HG03442 (cell line): ENCODE measurements at regions not wholly inside any gene's neighbourhood (a gene's known extent, or its start where the extent isn't known, plus 50 kb on each side); places are given as distances from the start of the nearest gene placed in this dataset.
"Not testable (repeated sequence)": the region's sequence is repeated elsewhere in the genome, so short reads cannot be mapped to it uniquely, and the experiment has no call there.

Experiments used
- ATAC-seq: cut with Tn5 transposase; IDR thresholded peaks from one replicate; pipeline ENCODE4 v1.9.1; 2021; ENCODE audit warnings: mild to moderate bottlenecking, moderate library complexity; ENCODE audit not compliant: unreplicated experiment

DNA sequence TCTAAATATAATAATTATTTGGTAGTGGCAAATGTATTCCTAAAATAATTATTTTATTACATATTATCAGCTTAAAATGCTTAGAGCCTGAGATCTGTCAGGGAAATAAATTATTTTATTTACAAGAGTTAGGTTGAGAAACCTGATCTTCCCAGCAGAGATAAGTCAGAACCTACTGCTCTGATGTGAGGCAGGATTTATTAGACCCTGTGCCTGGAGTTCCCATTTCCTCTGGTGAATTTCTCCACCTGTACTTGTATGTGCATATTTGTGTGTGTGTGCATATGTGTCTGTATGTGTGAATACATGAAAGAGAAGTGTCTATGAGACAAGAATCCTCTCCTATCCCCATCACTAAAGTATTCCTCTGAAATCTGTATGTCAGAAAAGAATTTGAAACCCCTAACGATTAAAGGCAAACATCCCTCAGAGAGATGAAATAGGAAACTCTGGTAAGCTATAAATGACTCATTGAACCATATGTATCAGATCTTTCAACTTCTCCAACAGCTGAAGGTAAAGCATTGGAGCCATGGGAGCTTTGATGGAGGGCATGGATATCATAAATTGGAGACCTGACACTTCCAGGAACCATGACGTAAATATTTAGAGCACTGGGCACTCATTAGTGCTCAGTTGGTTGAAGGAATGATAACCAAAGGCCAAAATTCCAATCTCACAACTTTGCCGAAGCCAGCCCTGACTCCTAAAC, 190.9 kb downstream of the XPNPEP1 start:
- ATAC-seq, result no peak

DNA sequence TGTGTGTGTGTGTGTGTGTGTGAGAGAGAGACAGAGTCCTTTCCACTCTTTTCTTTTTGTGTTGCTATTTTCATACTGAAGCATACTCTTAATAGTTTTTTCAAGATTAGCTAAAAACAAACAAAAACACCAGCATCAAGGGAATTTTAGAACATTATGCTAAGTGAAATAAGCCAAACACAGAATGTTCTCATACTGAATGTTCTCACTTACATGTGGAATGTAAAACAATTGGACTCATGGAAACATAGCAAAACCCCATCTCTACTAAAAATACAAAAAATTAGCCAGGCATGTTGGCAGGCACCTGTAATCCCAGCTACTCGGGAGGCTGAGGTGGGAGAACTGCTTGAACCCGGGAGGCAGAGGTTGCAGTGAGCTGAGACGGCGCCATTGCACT, 193.4 kb downstream of the XPNPEP1 start:
- not testable (repeated sequence) for ATAC-seq

DNA sequence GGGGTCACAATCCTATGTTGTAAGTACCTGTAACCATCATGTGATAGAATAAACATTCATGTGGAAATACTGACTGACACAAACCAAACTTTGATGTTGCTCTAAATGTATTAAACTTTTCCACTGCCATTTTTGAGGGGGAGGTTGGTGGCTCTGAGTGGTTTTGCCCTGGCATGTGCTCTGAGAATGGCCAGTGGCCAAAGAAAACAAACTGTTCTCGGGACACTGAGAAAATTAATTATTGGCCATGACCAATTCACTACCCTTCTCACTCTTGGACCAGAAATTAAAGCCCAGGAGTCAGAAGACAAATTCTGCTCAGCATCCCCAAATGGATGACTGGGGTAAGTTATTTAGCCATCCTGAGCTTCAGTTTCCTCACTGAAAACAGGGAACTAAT, 195.9 kb downstream of the XPNPEP1 start:
- no peak for ATAC-seq

DNA sequence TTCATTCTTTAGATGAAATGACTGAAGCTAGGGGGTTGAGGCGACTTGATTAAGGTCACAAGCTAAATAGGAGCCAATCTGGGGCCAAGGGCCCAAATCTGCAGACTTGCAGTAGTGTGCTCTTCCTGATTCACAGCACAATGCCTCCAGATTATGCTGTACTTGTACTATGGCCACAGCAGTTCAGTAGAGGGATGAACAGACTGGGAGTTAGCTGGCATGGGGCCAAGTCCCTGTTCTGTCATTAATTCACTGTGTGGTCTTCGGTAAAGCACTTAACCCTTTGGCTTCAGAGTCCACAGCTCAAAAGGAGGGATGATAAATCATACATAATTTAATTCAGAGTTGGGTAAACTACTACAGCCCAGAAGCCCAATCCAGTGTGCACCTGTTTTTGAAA, 196.8 kb downstream of the XPNPEP1 start:
- no peak for ATAC-seq

DNA sequence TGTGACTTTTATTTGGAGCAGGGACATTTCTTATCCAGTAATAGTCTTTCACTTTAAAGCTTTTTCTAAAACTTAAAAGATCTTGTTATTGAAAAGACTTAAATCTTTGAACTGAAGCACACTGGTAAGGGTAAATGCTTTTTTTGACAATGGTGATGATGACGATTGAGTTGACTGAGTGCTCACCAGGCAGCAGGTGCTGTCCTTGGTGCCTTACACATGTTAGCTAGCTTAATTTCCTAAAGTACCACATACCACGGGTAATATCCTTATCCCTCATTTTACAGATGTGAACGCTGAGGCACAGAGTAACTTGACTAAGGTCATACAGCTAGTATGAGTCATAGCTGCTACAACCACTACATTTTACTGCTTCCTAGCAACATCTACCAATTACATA, 200.0 kb downstream of the XPNPEP1 start:
- ATAC-seq, result no peak

DNA sequence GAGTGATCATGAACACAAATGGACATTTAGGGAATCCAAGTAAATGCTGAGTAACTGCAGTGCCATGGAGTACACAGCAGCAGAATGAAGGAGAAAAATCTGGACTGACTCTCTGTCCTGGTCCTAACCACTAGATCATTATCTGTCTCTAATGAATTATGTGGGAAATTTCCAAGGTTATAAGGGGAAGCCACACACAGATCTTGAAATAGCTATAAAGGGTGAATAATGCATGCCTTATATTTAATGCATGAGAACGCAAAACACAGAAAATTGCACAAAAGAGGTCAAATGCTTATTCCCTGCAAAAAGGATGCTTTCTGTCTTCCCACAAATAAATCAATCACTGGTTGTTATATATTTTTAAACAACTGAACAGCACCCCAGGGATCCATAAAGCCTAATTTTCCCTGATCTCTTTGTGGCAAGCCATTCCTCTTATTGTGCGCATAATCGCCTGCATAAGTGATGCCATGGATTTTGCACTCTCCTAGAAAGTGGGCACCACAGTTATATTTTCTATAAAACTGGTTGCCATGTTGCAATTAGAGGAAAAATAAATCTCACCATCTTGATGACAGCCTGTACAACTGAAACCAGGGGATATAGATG, 201.8 kb downstream of the XPNPEP1 start:
- no peak for ATAC-seq

DNA sequence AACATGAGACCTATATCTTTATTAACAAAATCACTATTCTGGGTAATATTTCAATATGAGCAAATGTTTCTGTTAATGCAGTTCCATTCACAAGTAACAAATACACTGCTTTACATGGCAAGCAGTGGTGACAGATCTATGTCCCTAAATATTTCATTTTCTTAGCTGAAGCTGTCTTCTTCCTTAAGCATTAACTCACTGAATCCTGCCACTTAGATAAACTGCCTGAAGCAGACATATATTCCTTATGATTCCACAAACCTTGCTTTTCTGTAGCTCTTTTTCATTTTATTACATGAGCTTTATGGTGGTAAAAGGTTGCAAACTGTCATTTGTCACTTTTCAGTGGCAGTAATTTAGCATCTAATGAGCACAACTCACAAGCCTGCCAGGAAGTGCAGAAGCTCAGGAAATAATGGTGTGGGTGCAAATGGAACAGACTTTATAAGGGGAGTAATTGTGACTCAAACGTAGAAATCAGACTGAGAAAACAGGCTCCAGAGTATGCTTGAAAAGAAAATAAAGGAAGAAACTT, 217.2 kb downstream of the XPNPEP1 start:
- no peak for ATAC-seq

DNA sequence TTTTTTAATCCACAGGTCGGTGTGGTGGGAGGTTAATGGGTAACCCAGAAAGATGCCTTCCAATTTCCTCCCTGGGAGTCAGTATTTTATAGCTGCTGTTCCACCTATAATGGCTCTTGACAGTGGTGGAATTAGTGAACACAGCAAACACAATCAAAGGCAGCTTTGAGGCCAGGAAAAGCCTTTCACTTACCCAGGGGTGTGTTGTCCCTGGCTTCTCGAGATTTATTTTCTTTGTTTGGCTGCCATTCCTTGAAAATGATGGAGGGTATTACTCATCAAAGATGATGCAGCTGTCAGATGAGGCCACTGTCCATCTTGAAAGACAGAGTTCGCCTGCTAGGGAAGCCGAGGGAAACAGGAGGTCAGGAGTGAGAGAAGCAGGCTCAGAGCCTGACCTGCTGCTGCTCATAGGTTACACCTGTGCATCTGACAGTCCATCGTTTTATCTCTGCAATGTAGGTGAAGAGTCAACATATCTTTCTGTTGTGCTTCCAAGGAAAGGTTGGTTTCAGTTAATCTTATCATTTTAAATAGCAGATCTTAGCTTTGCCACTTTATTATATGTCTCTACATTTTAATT, 221.6 kb downstream of the XPNPEP1 start:
- no peak for ATAC-seq

DNA sequence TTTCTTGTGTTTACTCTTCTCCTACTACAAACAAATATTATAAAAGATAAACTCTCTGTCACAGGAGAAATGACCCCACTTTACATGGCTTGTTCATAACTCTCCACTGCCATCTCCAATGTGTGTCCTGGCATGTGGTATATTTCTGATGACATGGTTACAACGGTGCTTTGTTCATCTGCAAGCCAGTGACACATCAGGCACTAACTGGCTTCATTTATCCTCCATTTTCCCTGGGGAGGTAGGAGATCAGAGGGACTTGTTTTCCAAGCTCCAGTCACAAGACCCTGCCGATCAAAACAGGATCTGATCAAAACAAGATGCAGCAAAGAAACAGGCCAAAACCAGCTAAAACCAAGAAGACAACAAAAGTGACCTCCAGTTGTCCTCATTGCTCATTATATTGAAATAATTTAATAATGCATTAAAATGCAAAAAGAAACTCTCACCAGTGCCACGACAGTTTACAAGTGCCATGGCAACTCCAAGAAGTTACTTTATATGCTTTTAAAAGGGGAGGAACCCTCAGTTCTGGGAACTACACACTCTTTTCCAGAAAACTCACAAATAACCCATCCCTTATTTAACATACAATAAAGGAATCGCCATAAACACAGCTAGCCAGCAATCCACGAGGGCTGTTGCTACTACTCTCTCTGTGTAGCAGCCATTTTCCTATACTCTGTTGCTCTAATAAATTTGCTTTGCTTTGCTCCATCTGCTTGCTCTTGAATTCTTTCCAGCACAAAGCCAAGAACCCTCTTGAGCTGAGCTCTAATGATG, 224.2 kb downstream of the XPNPEP1 start:
- ATAC-seq, result no peak

DNA sequence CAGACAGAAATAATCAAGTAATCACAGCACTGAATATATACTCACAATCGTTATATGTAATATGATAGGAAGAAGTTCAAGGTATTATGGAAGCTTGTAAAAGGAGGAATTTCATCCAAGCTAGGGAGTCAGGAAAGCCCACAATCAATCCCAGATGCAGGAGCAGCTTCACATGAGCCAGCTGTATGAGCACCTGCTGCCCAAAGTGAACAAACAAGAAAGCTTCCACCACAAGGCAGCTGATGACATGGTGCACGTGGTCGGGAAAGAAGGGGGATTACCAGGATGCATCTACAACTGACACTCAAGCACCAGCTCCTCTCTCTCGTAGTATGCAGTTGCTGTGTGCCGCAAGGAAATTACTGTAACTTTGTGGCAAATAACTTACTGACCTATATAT, 225.2 kb downstream of the XPNPEP1 start:
- ATAC-seq, result no peak

DNA sequence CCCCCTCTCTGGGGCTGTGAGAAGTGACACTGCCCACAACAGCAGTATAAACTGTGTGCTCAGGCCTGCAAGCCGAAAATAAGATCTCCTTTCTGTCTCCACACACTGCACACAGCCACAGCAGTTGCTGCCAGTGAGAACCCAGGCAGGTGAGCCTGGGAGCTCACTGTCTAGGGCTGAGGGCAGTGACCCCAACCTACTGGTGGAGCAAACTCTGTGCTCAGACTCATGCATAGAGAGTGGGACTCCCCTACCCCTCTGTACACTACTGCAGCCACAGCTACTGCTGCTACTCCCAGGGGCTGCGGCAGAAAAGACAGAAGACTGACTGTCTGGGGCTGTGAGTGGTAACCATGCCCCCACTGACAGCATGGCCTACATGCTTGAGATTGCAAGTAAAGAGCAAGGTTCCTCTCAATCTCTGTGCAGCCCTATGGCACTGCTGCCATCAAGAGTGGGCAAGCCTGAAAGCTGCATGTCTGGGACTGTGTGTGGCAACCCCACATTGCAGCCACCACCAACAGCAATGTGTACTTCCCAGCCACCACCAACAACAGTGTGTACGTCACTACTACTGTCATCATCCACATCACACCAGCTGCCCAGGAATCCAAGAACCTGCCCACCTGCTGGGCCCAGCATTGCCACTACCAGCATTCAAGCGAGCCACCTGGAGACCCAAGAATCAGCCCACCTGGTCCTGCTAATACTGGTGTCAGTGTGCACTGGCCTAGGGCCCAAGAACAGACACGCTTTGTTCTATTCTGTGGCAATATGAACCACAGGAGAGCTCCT, 226.1 kb downstream of the XPNPEP1 start:
- no peak for ATAC-seq

DNA sequence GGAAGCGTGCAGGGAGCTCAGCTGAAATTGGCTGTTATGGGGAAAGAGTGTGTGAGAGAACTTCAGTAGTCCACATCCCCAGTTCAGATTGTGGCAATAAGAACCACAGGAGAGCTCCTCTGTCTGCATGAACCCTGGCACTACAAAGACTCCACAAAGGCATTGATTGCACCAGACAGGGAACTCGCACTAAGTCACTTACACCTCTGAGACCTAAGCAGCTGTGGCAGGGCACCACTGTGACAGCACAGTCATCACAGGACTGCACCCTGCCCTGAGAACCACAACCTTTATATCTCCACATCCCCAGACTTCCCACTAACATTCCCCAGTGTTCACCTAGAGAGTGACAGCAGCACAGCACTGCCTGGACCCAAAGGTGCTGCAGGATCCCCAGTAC, 226.8 kb downstream of the XPNPEP1 start:
- ATAC-seq, result no peak

DNA sequence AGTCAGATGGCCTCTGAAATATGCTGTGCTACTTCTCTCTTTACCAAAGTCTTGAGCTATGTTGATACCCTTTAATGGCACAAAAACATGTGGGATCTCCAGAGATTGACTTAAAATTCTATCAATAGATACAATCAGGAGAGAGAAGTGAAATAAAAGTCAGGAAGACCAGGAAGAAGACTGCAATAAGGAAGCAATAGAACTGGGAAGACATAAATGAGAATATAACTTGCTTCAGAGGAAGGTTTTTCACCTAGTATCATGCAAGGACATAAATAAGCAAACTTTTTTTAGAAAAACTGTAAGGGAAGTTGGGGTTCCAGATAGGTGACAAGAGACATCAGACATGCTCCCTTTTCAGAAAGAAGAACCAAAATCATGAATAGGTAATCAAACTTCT, 227.3 kb downstream of the XPNPEP1 start:
- no peak for ATAC-seq

DNA sequence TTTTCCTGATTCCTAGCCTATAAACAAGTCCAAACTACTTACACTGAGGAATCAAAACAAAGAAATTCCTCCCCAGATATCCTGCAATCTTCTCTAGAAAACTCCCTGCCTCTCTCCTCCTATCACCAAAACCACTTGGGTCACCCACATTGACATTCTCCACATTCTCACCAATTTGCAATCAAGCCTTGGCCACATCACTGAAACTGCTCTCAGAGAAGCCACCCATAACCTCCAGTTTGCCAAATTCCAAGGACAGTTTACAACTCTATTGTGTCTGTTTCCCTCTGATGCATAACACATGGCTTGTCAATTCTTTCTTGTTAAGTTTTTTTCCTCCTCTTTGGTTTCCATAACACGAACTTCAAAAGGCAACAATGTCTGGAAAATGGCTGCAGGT, 233.5 kb downstream of the XPNPEP1 start:
- ATAC-seq, result no peak

DNA sequence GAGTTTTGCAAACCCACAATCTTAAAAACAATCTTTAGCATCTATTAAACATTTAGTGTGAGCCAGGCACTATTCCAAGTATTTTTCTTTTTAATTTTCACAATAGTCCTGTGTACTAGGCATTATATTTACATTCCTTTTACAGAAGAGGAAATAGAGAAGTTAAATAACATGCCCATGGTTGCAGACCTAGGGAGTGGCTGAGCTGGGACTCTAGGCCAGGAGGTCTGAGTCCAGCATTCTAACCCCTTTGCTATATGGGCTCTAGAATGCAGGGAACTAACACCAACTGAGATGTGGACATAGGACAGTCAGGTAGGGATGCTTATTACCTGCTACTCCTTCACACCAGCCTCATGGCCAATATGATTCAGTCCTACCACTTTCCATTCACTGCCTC, 243.8 kb downstream of the XPNPEP1 start:
- no peak for ATAC-seq

DNA sequence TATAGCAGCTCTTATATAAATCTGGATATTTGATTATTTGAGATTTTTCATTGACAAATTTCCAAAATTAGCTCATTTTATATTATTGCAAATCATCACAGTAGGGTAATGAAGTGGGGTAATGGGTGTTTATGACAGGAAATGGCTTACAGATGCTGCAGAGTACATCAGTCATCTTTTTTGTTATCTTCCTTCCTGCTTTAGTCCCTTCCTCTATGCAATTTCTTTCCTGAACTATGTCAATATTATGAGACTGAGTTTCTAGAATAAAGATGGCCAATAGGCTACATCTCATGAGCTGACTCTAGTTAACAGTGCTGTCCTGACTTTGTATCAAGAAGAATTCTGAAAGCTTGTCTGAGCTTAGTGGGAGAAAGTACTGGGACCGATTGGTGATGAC, 244.5 kb downstream of the XPNPEP1 start:
- ATAC-seq, result no peak

DNA sequence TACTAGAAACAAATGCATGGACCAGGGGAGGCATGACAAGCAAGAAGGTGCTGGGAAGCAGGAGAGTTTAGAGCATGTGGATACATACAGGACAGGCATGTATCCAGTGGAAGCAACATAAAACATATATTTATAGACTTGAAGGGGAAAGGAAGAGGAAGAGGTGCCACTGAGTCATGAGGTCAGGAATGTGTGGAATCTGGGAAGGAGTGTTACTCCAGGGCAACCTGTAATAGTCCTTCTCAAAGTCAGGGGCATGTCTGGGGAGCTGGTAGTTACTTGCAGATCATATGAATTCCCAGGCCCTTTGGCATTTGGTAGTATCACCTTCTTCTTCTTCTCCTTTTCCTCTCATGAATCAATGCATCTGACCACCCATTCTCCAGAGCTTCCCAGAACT, 246.6 kb downstream of the XPNPEP1 start:
- no peak for ATAC-seq

DNA sequence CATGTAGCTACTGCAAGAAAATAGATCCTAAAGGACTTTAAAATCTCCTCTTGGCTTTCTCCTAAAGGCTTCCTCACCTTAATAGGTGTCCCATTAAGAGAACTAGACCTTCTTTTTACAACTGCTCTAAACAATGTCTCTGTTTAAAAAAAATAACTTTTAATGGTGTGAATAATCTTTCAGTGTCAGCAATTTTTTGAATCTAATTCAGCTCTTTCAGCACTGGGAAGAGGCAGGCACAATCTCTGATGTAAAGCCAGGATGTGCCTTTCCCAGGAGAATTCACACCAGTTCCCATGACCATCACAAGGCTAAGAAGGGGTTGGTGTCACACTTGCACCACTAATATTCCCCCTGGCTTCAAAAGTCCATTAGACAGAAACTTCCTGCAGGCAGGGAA, 254.6 kb downstream of the XPNPEP1 start:
- ATAC-seq, result no peak

DNA sequence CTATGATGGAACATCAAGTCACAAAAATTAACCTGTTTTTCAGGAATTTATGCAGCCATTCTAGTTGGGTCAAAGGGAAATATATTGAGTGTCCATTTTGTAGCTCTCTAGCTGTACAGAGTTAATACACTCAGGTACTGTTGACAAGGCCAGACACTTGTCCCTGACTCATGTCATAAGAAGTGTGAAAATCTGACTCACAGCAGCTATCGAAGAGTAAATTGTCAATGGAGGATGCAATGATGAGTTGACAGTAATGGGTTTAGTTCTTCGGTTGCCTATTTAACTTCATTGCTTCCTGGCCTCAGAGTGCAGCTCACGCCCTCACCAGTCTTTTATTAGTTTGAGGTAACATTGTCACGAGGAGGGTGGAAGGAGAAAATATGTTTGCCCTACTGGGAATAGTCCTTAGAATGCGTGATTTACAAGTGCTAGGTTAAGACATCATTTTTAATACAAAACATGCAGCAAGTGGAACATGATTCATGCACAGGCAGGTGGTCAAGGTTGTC, 255.1 kb downstream of the XPNPEP1 start:
- ATAC-seq, result no peak

DNA sequence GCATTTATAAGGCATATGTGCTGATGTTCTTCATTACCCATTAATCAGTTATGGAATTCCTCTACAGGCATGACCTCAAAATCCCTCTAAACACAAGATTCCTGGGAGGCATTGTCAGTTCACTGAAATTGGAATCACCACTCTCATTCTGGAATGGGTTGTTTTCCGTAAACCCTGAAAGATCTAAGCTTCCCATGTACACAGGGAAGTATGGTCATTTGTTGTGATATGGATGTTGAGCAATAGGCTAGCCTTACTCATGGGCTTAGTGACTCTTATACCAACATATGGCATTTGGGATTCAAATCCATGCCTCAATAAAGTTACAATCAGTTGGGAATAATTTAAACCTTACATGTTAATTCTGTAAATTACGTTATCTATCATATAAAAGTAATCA, 258.0 kb downstream of the XPNPEP1 start:
- no peak for ATAC-seq

DNA sequence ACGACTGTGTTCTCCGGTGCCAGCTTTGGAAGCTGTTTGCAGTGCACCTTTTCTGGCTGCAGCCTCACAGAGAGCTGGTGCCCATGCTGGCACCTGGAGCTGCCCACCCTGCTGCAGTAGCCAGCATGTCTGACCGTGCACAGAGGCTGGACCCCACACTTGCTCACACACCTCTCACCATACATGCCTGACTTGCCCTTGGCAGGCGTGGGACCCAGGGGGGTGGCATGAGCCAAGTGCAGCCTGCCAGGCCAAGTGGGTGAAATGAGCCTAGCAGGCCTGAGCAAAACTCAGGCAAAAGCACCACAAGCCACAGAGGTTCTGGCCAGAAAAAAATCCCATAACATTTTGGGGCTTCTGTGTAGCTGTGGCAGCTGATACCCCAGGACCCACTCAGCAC, 258.8 kb downstream of the XPNPEP1 start:
- no peak for ATAC-seq
